Natural killer cell treated with Interleukin-12 subunit alpha and Interleukin-12 subunit beta and Interleukin-15 and Interleukin-18, amount 100 ng/mL, for 72 hours (primary cell): ENCODE measurements at regions not wholly inside any gene's neighbourhood (a gene's known extent, or its start where the extent isn't known, plus 50 kb on each side); places are given as distances from the start of the nearest gene placed in this dataset.
A peak's percentile ranks its signal among the peaks of the same experiment; 100 is the strongest.
"Not testable (repeated sequence)": the region's sequence is repeated elsewhere in the genome, so short reads cannot be mapped to it uniquely, and the experiment has no call there.

Source experiments
- ATAC-seq, 2 donors: fragments of 150-1000 bp; cut with Tn5 transposase in 1 of 2; sonication (Bioruptor Pico), chemical (Tn5 transposase) in 1 of 2; 2 replicates each; pipeline ENCODE4 v1.10.0; 2021
- DNase-seq: peaks from one replicate; pipeline ENCODE4 v3.0.0; 2022; ENCODE audit warnings: low spot score
- H3K27ac Mint-ChIP-seq, 2 donors: 1 replicate in 1 of 2; 2 replicates in 1 of 2; pipeline ENCODE4 v1.8.0; 2022; ENCODE audit warnings: mixed read lengths in 2 of 2, mild to moderate bottlenecking in 1 of 2, moderate library complexity in 1 of 2
- H3K27me3 Mint-ChIP-seq, 2 donors: 1 replicate in 1 of 2; 2 replicates in 1 of 2; pipeline ENCODE4 v1.8.0; 2022; ENCODE audit warnings: mixed read lengths in 2 of 2
- H3K36me3 Mint-ChIP-seq: one replicate; pipeline ENCODE4 v1.8.0; 2022; ENCODE audit warnings: mixed read lengths
- H3K4me1 Mint-ChIP-seq, 2 donors: 1 replicate in 1 of 2; 2 replicates in 1 of 2; pipeline ENCODE4 v1.8.0; 2022; ENCODE audit warnings: low read depth in 2 of 2, mixed read lengths in 2 of 2, mild to moderate bottlenecking in 1 of 2
- H3K4me3 Mint-ChIP-seq: one replicate; pipeline ENCODE4 v1.8.0; 2022; ENCODE audit warnings: mixed read lengths
- H3K9me3 Mint-ChIP-seq: 2 replicates; pipeline ENCODE4 v1.8.0; 2022; ENCODE audit warnings: mixed read lengths

DNA sequence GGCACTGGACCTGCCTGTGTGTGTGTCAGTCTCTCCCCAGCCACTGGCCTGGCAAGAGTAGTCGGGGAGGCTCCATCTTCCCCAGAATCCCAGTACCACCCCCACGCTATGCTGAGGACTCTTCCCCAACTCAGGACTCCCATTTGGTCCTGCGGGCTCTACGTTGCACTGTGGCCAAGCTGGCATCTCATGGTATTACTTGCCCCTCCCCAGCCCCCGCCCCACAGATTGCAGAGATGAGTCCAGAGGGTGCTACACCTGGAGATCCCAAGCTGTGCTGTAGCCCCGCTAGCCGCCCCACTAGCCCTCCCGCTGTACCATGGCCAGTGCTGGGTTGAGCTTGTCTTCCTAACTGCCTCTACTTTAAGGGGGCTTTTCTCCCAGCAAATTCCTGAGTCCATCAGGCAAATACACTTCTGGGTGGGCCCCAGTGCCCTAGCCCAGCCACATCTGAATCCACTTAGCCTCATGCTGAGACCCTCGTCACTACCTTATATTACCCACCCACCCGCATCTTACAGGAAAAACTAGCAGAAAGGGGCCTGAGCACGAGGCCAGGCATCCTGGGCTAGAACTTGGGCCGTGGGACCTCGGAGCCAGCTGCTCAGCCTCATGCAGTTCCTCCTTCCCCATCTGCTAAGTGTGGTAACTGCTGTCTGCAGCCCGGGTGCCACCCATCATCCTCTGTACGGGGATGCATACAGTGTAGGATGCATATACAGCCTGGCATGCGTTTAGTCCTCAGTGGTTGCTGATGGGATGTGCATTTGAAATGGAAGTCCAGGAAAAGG is 65.8 kb upstream of the CACUL1 start:
- Mint-ChIP-seq H3K36me3 (no peaks in the 10 kb centered on the region), H3K27ac (no peak overlapping the region), H3K9me3 (no peaks in the 10 kb centered on the region), H3K27me3 (peaks cover 0 to 6% of the 10 kb centered on the region in 2 donors), H3K4me3 (no peak overlapping the region), H3K4me1 (no peaks in the 10 kb centered on the region)
- DNase-seq = no peak
- ATAC-seq = no peak

DNA sequence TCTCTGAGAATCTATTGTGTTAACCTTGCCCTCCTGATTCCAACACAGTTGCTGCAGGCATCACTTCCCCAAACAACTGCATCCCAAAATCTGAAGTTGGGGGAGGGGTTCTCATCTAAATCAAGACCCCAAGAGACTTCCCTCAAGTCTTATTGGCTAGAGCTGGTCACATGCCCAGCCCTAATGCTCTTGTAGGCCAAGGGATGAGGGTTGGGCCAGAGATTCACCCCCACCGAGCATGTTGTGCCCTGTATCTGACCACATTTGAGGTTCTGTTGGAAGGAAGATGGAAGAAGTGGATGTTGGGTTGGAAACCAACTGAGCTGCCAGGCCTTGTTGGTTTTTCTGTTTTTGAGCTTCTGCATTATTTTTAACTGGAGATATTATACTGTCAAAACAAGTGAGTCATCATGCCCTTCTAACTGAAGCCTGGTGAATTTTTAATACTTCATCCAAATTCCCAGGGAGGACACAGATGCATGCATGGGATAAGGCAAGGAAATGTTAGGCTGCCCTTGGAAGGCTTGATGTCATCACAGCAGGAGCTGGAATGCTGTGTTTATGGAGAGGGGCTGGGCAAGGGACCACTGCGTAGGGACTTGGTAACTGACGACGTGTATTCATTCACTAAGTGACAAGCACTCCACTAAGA is 68.6 kb upstream of the CACUL1 start:
- DNase-seq (no peak), ATAC-seq (no peak)
- Mint-ChIP-seq H3K36me3 (no peaks in the 10 kb centered on the region), H3K27me3 (peaks cover 0 to 6% of the 10 kb centered on the region in 2 donors), H3K27ac (no peak overlapping the region), H3K4me3 (no peak overlapping the region), H3K4me1 (no peaks in the 10 kb centered on the region), H3K9me3 (no peaks in the 10 kb centered on the region)

DNA sequence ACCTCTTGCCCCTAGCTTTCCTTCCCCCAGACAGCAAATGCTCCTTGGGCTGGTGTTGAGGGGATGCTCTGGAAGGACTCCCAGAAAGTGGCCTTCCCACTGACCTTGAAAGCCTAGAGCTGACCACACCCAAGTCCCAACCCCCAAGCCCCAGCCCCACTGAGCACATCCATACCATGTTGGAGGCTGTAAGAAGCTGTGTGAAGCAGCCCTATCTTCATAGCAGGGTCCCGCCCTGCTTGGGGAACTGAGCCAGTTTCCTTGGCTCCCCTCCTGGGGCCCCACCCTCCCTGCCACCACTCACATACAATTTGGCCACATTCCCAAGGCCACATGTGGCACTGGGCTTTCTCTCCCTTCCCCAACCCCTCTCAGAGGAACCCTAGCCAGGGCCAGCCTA is 72.3 kb upstream of the CACUL1 start:
- Mint-ChIP-seq H3K27me3 (no peaks in the 10 kb centered on the region), H3K4me1 (no peaks in the 10 kb centered on the region), H3K36me3 (no peaks in the 10 kb centered on the region), H3K9me3 (no peaks in the 10 kb centered on the region), H3K4me3 (no peak overlapping the region), H3K27ac (no peak overlapping the region)
- DNase-seq (no peak), ATAC-seq (no peak)

DNA sequence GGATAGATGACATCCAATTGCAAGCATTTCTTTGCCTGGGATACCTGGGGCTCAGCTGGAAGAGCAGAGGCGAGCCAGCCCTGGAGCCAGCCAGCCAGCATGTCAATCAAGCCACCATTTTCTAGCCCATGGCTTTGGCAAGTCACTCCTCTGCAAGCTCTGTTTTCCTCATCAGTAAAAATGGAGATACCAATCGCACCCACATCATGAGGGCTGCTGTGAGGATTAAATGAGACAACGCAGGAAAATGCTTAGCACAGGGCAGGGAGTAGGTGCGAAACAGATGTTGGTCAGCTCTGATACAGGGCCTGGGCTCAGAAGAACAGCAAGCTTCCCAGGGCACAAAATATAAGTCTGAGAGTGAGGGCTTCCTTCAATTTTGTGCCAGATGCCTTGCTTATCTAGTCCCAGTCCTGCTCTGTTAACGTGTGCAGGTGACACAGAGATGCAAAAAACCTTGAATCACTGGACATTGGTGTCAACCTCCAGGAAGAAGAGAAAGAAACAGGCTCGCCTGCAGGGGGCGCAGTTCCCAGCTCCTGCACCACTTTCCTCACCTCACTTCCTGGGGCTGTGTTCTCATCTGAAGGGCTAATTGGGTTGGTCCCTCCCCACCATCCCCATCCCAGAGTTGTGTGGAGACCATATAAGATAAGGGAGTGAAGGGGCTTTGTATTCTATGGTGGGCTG is 72.8 kb upstream of the CACUL1 start:
- no peak for ATAC-seq
- Mint-ChIP-seq H3K4me3 (no peak overlapping the region), H3K27ac (no peak overlapping the region)

DNA sequence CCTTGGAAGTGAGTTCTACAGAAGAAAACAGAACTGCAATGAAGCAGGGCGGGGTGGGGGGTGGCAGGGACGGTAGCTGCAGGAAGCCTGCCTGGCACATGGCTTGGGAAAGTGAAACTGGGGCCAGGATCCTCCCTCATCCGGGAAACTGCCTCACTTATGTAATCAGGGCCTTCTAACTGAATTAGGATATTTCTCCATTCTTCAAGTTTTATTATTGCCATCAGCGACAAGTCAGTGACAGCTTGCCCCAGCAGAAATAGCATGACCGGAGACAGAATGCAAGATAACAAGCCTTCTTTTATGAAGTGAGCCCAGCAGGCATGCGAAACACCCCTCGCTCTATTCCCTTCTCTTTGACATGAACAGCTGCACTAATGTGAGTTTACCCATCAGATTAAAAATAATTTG is 77.5 kb upstream of the CACUL1 start:
- Mint-ChIP-seq H3K9me3 (no peaks in the 10 kb centered on the region), H3K27me3 (peaks cover 0 to 4% of the 10 kb centered on the region in 2 donors), H3K36me3 (no peaks in the 10 kb centered on the region), H3K27ac (no peak overlapping the region), H3K4me3 (no peak overlapping the region), H3K4me1 (no peaks in the 10 kb centered on the region)
- DNase-seq (no peak), ATAC-seq (no peak)

More for the DNA sequence above, 72.8 kb upstream of the CACUL1 start:
- Mint-ChIP-seq H3K9me3 (no peaks in the 10 kb centered on the region), H3K36me3 (no peaks in the 10 kb centered on the region), H3K4me1 (no peaks in the 10 kb centered on the region), H3K27me3 (no peaks in the 10 kb centered on the region)
- no peak for DNase-seq

DNA sequence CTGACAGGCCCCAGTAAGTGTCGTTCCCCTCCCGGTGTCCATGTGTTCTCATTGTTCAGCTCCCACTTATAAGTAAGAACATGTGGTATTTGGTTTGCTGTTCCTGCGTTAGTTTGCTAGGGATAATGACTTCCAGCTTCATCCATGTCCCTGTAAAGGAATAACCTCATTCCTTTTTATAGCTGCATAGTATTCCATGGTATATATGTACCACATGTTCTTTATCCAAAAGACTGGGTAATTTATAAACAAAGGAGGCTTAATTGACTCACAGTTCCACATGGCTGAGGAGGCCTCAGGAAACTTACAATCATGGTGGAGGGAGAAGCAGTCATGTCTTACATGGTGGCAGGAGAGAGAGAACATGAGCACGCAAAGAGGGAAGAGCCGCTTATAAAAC is 79.6 kb upstream of the CACUL1 start:
- H3K27ac Mint-ChIP-seq, DNase-seq, H3K9me3 Mint-ChIP-seq, ATAC-seq, H3K36me3 Mint-ChIP-seq, H3K4me3 Mint-ChIP-seq, H3K4me1 Mint-ChIP-seq, H3K27me3 Mint-ChIP-seq: not testable (repeated sequence)

DNA sequence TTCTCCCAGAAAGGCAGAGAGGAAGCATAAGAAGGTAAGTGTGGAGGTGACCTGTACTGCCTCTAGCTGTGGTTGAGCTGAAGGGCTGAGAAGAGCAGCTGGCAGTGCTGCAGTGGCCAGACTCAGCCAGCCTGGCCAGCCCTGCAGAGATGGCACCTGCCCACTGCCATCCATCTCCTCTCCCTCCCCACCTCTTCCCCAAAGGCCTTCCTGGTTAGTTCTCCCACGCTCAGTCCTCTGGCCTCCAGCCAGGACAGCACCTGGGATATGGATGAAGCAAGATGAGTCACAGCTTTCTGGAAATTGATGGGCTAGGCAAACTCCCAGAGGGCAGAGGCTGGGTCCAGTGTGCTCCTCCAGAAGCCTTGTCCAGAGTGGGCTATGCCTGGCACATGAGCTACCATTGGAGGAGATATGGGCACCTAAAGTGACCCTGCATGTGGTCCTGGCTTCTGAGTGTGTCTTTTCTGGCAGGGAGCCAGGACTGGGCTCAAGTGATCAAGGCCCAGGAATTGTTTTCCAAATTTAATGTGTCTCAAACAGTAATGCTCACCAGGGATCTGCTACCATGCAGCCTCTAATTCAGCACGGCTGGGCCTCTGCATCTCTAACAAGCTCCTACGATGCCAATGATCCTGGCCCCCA is 81.0 kb upstream of the CACUL1 start:
- Mint-ChIP-seq H3K4me3 (no peak overlapping the region), H3K4me1 (peaks cover 4 to 8% of the 10 kb centered on the region in 2 donors), H3K27me3 (peaks cover 0 to 7% of the 10 kb centered on the region in 2 donors), H3K36me3 (no peaks in the 10 kb centered on the region), H3K27ac (no peak overlapping the region), H3K9me3 (no peaks in the 10 kb centered on the region)
- no peak for DNase-seq
- no peak for ATAC-seq

DNA sequence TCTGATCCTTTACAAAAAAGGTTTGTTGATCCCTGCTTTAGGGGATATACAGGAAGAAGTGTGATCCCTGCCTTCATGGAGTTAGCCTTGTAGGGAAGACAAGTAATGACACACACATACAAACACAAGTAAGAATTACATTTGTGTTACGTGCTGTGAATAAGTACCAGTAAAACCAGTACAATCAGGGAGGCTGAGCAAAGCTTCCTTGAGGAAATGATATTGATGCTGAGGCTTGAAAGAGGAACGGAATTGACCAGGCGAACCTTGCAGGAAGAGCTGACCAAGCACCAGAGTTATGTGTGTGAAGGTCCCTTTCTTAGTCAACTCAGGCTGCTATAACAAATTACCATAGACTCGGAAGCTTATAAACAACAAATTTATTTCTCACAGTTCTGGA is 83.6 kb upstream of the CACUL1 start:
- Mint-ChIP-seq H3K4me3 (no peak overlapping the region), H3K27me3 (peaks cover 0 to 7% of the 10 kb centered on the region in 2 donors), H3K27ac (no peak overlapping the region), H3K36me3 (no peaks in the 10 kb centered on the region), H3K4me1 (peaks cover 4 to 8% of the 10 kb centered on the region in 2 donors), H3K9me3 (no peaks in the 10 kb centered on the region)
- DNase-seq (no peak), ATAC-seq (no peak)

DNA sequence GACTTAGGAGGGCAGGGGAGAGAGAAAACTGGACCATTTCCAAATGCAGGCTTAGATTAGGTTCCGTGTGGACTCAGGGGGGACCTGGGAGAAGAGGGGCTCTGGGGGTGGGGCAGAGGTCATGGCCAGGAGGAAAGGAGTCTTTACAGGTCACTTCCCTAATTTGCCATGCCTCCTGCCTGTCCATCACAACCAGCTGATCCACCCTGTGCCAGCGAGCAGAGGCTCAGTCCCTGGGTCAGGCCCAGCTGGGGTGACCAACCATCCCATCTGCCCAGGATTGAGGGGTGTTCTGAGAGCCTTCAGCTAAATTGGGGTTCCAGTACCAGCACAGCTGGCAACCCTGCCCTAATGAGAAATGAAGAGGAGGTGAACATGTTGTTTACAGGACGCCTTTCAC is 84.6 kb upstream of the CACUL1 start:
- ATAC-seq (peak in 1 of 2 donors; percentile 37), DNase-seq (no peak)
- Mint-ChIP-seq H3K4me1 (peaks cover 4 to 8% of the 10 kb centered on the region in 2 donors), H3K27me3 (peaks cover 0 to 5% of the 10 kb centered on the region in 2 donors), H3K9me3 (no peaks in the 10 kb centered on the region), H3K4me3 (no peak overlapping the region), H3K27ac (peak overlapping the region in 1 of 2 donors; percentile 23), H3K36me3 (no peaks in the 10 kb centered on the region)

DNA sequence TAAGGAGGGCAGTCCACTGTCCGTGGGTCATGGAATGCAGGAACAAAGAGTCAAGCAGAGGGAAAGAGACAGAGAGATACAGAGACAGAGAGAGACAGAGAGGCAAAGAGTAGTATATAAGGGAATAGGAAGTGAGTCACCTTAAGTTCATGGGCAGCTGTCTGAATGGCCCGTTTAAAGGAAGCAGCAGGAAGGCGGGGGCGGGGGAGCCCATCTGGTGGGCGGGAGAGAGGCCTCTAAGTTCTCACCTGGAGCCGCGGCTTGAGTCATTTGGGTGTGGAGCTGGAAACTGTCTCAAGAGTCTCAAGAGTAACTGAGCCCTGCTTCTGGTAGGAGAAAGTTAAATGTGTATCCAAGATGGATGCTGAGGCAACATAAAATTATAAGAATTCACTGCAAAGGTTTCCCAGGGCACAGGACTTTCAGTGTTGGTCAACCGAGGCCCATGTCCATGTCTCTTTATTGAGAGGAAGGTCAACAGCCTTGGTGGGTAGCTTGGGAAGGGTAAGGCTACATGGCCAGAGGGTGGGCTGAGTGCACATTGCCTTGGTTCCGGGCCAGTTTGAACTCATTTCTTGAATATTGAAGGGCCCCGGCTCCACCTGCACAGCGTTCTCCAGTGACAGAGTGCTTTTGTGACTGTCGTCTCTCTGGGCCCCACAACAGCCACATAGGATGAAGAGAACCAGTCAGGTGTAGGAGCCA is 85.5 kb upstream of the CACUL1 start:
- ATAC-seq = peak in 1 of 2 donors; percentile 39
- H3K27ac Mint-ChIP-seq = no peak overlapping the region
- DNase-seq = no peak
- no peaks in the 10 kb centered on the region for H3K36me3 Mint-ChIP-seq
- peaks cover 5 to 6% of the 10 kb centered on the region in 2 donors for H3K27me3 Mint-ChIP-seq
- H3K4me1 Mint-ChIP-seq = peaks cover 4 to 8% of the 10 kb centered on the region in 2 donors
- peak overlapping the region; percentile 2 for H3K4me3 Mint-ChIP-seq
- H3K9me3 Mint-ChIP-seq = no peaks in the 10 kb centered on the region

DNA sequence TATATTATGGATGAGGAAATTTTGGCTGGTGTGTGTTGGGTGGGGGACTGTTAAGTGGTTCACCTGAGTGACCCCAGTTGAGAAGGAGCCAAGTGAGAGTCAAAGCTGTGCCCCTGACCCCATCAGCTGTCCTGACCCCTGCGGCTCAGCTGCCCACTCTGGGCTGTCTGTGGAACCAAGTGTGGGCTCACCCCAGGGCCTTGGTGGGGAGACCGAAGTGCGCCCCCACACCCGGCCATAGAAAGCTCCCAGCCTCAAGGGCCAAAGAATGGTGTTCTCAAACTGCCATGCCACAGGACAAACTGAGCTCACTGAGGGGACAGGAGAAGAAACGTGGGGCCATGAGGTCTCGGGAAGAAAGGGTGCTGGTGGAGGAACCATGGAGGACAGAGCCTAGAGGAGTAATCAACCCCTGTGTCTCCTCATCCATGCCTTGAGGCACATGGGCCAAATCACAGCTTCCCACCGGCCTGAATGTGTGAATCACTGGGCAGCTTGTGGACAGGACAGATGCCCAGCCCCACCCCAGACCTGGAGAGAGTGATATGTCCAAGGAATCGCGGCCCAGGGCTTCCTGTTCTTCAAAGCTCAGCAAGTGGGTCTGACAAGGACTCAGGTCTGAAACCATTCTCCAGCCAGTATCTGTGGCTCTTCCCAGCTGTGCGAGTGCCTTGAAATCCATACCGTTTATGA is 86.2 kb upstream of the CACUL1 start:
- no peak for ATAC-seq
- Mint-ChIP-seq H3K36me3 (no peaks in the 10 kb centered on the region), H3K9me3 (no peaks in the 10 kb centered on the region), H3K27ac (no peak overlapping the region), H3K4me1 (peaks cover 4 to 8% of the 10 kb centered on the region in 2 donors), H3K27me3 (peaks cover 8 to 11% of the 10 kb centered on the region in 2 donors), H3K4me3 (no peak overlapping the region)
- no peak for DNase-seq

DNA sequence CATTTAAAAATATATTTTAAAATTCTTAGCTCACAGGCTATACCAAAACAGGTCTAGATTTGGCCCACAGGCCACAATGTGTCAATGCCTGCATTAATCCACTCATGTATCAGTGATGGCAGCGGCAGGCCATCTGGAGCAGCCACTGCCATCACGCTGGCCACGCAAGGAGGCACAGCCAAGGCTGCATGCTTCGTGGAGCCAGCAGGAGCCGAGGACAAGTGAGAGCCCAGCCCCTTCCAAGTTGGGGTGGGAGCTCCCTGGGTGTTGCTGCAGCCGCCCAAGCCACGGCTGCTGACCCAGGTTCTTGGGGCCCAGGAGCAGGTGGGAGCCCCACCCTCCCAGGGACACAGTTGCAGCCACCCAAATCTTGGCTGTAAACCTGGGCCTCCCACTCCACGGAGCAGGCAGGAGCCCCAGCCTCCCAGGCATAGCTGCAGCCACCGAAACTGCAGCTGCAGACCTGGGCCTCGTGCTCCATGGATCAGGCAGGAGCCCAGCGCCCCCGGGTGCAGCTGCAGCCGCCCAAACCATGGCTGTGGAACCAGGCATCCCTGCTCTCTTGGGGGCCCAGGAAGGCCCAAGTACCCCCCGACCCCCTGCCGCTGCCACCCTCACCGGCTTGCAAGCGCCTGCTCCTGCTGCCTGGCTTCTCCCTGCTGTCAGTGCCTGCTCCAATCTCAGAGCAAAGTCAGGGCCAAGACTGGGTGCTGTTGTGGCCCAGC is 87.3 kb upstream of the CACUL1 start:
- Mint-ChIP-seq H3K27ac (no peak overlapping the region), H3K4me3 (no peak overlapping the region), H3K4me1 (peaks cover 4 to 8% of the 10 kb centered on the region in 2 donors), H3K36me3 (no peaks in the 10 kb centered on the region), H3K27me3 (peaks cover 8 to 18% of the 10 kb centered on the region in 2 donors), H3K9me3 (no peaks in the 10 kb centered on the region)
- no peak for DNase-seq
- no peak for ATAC-seq
